Glutamatergic neuron (in vitro differentiated cells): ENCODE measurements at regions not wholly inside any gene's neighbourhood (a gene's known extent, or its start where the extent isn't known, plus 50 kb on each side); places are given as distances from the start of the nearest gene placed in this dataset.

ENCODE experiments used
- DNase-seq: peaks from one replicate; pipeline ENCODE4 v3.0.0; 2022
- H3K27ac Mint-ChIP-seq: one replicate; pipeline ENCODE4 v1.8.0; 2020; ENCODE audit warnings: mild to moderate bottlenecking, mixed read lengths, inconsistent platforms; ENCODE audit not compliant: unreplicated experiment
- H3K27me3 Mint-ChIP-seq: one replicate; pipeline ENCODE4 v1.8.0; 2020; ENCODE audit warnings: mild to moderate bottlenecking, moderate library complexity, mixed read lengths, inconsistent platforms; ENCODE audit not compliant: unreplicated experiment
- H3K36me3 Mint-ChIP-seq: one replicate; pipeline ENCODE4 v1.8.0; 2020; ENCODE audit warnings: mild to moderate bottlenecking, mixed read lengths, inconsistent platforms; ENCODE audit not compliant: unreplicated experiment
- H3K4me1 Mint-ChIP-seq: one replicate; pipeline ENCODE4 v1.8.0; 2020; ENCODE audit warnings: mild to moderate bottlenecking, low read depth, mixed read lengths, inconsistent platforms; ENCODE audit not compliant: unreplicated experiment
- H3K4me3 Mint-ChIP-seq: one replicate; pipeline ENCODE4 v1.8.0; 2020; ENCODE audit warnings: mild to moderate bottlenecking, mixed read lengths, inconsistent platforms; ENCODE audit not compliant: unreplicated experiment
- H3K9me3 Mint-ChIP-seq: one replicate; pipeline ENCODE4 v1.8.0; 2020; ENCODE audit warnings: mild to moderate bottlenecking, moderate library complexity, mixed read lengths, inconsistent platforms; ENCODE audit not compliant: unreplicated experiment
- TF ChIP-seq, protein P1 (sequence below): fragments of 200-600 bp; sonication (generic); IDR thresholded peaks from one replicate; pipeline ENCODE4 v1.5.0; 2021; ENCODE audit not compliant: partially characterized antibody, unreplicated experiment

DNA sequence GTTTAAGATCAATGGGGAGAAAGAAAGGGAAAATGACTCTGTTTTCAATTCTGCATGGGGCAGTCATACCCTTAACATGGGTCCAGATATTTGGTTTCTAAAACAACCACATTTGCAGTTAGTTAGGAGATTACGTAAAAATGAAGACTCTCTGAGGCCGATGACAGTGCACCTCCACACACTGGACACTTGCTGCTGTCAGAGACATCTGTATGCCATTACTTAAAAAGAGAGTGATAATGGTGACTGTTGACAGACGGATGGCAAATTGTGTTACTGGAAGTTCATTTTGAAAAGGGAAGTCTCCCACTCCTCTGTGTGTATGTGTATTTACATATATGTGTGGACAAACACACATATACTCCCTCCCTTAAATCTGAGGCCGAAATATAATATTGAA, 304.5 kb upstream of the SEMA6D start:
- TF ChIP-seq, protein P1, sequence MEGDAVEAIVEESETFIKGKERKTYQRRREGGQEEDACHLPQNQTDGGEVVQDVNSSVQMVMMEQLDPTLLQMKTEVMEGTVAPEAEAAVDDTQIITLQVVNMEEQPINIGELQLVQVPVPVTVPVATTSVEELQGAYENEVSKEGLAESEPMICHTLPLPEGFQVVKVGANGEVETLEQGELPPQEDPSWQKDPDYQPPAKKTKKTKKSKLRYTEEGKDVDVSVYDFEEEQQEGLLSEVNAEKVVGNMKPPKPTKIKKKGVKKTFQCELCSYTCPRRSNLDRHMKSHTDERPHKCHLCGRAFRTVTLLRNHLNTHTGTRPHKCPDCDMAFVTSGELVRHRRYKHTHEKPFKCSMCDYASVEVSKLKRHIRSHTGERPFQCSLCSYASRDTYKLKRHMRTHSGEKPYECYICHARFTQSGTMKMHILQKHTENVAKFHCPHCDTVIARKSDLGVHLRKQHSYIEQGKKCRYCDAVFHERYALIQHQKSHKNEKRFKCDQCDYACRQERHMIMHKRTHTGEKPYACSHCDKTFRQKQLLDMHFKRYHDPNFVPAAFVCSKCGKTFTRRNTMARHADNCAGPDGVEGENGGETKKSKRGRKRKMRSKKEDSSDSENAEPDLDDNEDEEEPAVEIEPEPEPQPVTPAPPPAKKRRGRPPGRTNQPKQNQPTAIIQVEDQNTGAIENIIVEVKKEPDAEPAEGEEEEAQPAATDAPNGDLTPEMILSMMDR, result no peak
- no peak overlapping the region for H3K27ac Mint-ChIP-seq

DNA sequence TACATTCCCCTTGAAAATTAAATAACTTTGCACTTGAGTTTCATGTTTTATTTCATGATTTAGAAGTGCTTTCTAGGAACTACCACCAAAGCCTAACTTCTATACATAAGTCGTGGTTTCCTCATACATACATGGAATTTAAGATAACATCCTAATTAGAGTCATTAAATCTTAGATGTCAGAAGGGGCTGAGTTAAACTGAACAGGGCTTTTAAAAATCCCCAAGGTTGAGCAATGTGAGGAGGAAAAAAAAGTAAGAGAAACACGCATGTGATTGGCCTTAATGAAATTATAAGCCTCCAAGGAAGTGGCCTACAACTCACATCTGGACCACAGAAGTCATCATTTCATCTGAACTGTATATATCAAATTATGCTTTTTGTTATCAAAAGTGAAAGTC, 303.1 kb upstream of the SEMA6D start:
- Mint-ChIP-seq H3K36me3 (no peaks in the 10 kb centered on the region), H3K4me3 (no peak overlapping the region), H3K27me3 (no peaks in the 10 kb centered on the region), H3K4me1 (peaks cover 53% of the 10 kb centered on the region), H3K9me3 (no peaks in the 10 kb centered on the region), H3K27ac (no peak overlapping the region)
- no peak for DNase-seq
- TF ChIP-seq, protein P1, result no peak

More for the DNA sequence above, 304.5 kb upstream of the SEMA6D start:
- DNase-seq, result no peak
- H3K4me3 Mint-ChIP-seq, result no peak overlapping the region
- H3K27me3 Mint-ChIP-seq, result no peaks in the 10 kb centered on the region
- no peaks in the 10 kb centered on the region for H3K36me3 Mint-ChIP-seq
- H3K9me3 Mint-ChIP-seq, result peaks cover under 1% of the 10 kb centered on the region
- peaks cover 66% of the 10 kb centered on the region for H3K4me1 Mint-ChIP-seq

DNA sequence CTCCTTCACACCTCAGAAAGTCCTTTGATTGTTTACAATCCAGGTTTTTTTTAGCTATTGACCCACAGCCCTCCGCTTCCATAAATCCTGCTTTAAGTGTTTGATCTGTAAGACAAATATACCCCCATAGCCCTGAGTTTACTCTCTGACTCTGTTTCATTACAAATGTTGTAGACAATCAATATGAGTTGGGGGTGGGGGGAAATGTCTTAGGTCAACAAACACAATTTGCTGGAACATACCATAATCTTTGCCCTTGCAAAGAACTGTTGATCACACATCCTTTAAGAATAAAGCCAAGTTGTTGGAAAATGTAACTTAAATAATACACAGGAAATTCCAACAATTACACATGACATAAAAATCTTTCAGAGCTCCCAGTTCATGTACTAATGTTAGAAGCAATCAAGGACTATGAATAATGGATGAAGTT, 301.8 kb upstream of the SEMA6D start:
- Mint-ChIP-seq H3K36me3 (no peaks in the 10 kb centered on the region), H3K9me3 (no peaks in the 10 kb centered on the region), H3K27ac (peak overlapping the region; percentile 88), H3K4me1 (peaks cover 46% of the 10 kb centered on the region), H3K27me3 (no peaks in the 10 kb centered on the region), H3K4me3 (peak overlapping the region; percentile 53)
- TF ChIP-seq, protein P1, result no peak
- no peak for DNase-seq

DNA sequence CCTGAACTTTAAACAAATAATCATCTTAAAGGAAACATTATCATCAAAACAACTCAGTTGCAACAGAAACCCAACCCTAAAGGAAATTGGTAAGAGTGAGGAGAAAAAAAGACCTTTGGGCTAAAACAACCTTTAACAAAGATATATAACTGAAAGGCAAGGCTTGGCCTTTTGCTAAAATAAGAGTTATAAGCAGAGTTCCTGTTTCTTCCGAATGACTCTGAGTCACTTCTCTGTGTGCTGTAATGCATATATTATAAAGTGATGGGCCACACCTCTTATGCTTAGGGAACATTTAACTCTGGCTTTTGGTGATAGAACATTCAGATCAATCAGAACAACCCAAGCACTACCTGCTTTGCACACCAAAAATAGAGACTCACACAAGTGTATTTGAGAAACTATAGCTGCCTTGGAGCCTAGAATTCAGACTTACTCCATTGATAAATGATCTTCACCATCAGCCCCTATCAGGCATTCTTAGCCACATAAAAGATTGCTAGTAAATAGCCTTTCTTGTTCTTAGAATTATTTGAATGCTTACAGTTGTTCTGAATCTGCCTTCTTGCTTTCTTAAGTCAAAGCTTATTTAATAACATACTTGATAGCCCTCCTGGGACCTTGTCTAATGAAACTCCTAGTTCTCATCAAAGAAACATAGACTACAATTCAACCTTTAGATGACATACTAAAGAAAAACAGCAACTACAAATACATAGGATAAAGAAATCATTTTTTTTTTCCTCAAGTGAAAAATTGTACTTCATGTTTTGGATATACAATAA, 294.2 kb upstream of the SEMA6D start:
- Mint-ChIP-seq H3K27ac (no peak overlapping the region), H3K27me3 (no peaks in the 10 kb centered on the region), H3K4me1 (peaks cover 17% of the 10 kb centered on the region), H3K36me3 (no peaks in the 10 kb centered on the region), H3K4me3 (no peak overlapping the region), H3K9me3 (peaks cover 6% of the 10 kb centered on the region)
- DNase-seq, result no peak
- TF ChIP-seq, protein P1, result no peak

DNA sequence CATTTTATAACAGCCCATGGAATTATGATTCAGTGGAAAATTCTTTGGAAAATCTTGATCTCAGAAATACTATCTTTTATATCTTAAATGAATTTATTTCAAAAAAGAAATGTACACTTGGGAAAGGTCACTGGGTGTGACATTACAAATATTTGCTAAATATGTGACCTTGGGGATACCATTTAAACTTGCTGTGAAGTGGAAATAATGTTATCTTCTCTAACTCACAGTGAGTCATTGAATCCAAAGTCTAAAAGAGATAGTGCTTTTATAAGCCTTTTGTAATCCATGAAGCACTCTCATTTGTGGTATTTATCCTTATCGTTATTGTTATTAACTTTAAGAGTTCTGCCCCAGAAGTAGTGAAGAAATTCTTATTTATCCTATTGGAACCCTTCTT, 289.8 kb upstream of the SEMA6D start:
- peaks cover 15% of the 10 kb centered on the region for H3K4me1 Mint-ChIP-seq
- TF ChIP-seq, protein P1, result no peak
- H3K4me3 Mint-ChIP-seq, result no peak overlapping the region
- peaks cover 10% of the 10 kb centered on the region for H3K9me3 Mint-ChIP-seq
- H3K27me3 Mint-ChIP-seq, result peaks cover 3% of the 10 kb centered on the region
- no peaks in the 10 kb centered on the region for H3K36me3 Mint-ChIP-seq
- DNase-seq, result no peak
- no peak overlapping the region for H3K27ac Mint-ChIP-seq
